ENCODE measurements at regions not wholly inside any gene's neighbourhood (a gene's known extent, or its start where the extent isn't known, plus 50 kb on each side); places are given as distances from the start of the nearest gene placed in this dataset.

DNA sequence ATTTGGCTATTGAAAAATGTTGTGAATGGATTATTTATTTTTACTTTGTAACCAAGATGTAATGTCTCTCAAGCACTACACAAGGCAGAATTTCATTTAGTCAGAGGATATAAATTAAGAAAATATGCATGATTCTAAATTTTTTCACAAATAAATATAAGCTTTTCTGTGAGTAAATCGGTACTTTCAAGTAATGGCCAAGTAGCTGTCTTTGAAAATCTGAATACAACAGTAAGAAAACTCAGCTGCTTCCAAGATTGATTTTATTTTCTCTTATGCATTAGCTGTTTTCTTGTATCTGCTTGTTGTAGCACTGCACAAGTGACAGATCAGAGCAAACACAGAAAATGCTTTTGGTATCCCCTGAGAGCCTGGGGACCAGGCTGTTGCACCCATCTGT lies 998.5 kb upstream of the GHITM start:
- no peak overlapping the region for H3K4me3 ChIP-seq (replicated peaks in 1 of 3; ENCODE audit: insufficient read depth in 1 of 3, low read depth in 1 of 3, low read length in 3 of 3)
- no peak overlapping the region for H3K27ac ChIP-seq (ENCODE audit: insufficient read depth, low read depth, low read length)
- CTCF ChIA-PET, result no interaction called here
- no peaks in the 10 kb centered on the region for H3K4me1 ChIP-seq (ENCODE audit: control insufficient read depth, extremely low read depth, insufficient read depth, low read length)
- no peak overlapping the region for H3K9ac ChIP-seq (replicated peaks; ENCODE audit: extremely low read depth, insufficient read depth, low read length)
- BruUV-seq (replicated peaks), result no TSS peak
- intact Hi-C loops (cut with micrococcal nuclease) (no loop called here), dilution Hi-C loops (cut with MboI; ENCODE audit: extremely low pct_ligation_motif_present, low sequenced_read_pairs) (no loop called here)
- TF ChIP-seq EZH2 (IDR thresholded peaks at IDR 0.05; ENCODE audit: borderline replicate concordance, low read depth, low read length, severe bottlenecking) (no peak), FOS (IDR thresholded peaks at IDR 0.05; ENCODE audit: borderline replicate concordance, insufficient read depth, low read length) (no peak), CTCF (IDR thresholded peaks at IDR 0.05; ENCODE audit: extremely low read depth in 1 of 2, insufficient read depth in 1 of 2, low read depth in 1 of 2, low read length in 2 of 2) (no peak), JUN (IDR thresholded peaks at IDR 0.05; ENCODE audit: borderline replicate concordance, insufficient read depth, insufficient read length, low read depth) (no peak), MYC (IDR thresholded peaks at IDR 0.05; ENCODE audit: low read depth, low read length) (no peak), POLR2AphosphoS5 (IDR thresholded peaks at IDR 0.05; ENCODE audit: insufficient read depth, low read depth, low read length) (no peak), POLR2A (IDR thresholded peaks at IDR 0.05; ENCODE audit: low read depth, low read length) (no peak), GATA2 (IDR thresholded peaks at IDR 0.05; ENCODE audit: insufficient read depth, insufficient read length, low read depth, low read length) (no peak)
- TF ChIP-seq, protein P1, sequence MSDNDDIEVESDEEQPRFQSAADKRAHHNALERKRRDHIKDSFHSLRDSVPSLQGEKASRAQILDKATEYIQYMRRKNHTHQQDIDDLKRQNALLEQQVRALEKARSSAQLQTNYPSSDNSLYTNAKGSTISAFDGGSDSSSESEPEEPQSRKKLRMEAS (IDR thresholded peaks at IDR 0.05; ENCODE audit: insufficient read depth, insufficient read length), result no peak
- no peaks in the 10 kb centered on the region for H3K9me1 ChIP-seq (replicated peaks; ENCODE audit: control insufficient read depth, extremely low read depth, insufficient read depth, low read length)
- DNase-seq (ENCODE audit: low read depth, low spot score), result no peak
- H3K36me3 ChIP-seq (ENCODE audit: control insufficient read depth in 2 of 2, extremely low read depth in 1 of 2, insufficient read depth in 2 of 2, low read length in 2 of 2), result no peaks in the 10 kb centered on the region
- no peaks in the 10 kb centered on the region for H4K20me1 ChIP-seq (replicated peaks; ENCODE audit: control insufficient read depth, extremely low read depth, insufficient read depth, low read length)
- POLR2A ChIA-PET, result no interaction called here
- H3K27me3 ChIP-seq (ENCODE audit: control insufficient read depth in 2 of 2, insufficient read depth in 2 of 2, low read length in 2 of 2), result no peaks in the 10 kb centered on the region
- H3K9me3 ChIP-seq (replicated peaks; ENCODE audit: control insufficient read depth, insufficient read depth, low read length), result no peaks in the 10 kb centered on the region
- H3K4me2 ChIP-seq (ENCODE audit: insufficient read depth, low read length), result no peak overlapping the region
- H2AFZ ChIP-seq (ENCODE audit: low read depth, low read length), result no peak overlapping the region
- FAIRE-seq, result peak; percentile 12
- no peaks in the 10 kb centered on the region for H3K79me2 ChIP-seq (ENCODE audit: control insufficient read depth, insufficient read depth, low read length)

Measured in endothelial cell of umbilical vein (primary cell).